Stomach (tissue), 8 donors: ENCODE measurements at regions not wholly inside any gene's neighbourhood (a gene's known extent, or its start where the extent isn't known, plus 50 kb on each side); places are given as distances from the start of the nearest gene placed in this dataset.
A peak's percentile ranks its signal among the peaks of the same experiment; 100 is the strongest.

Source experiments
- DNase-seq, 2 donors: peaks; one replicate each; pipeline versions ENCODE4 v3.0.0 to v3.0.0-alpha.2; 2013 to 2019
- H3K27ac ChIP-seq, 5 donors: fragments of 200-600 bp in 4 of 5; sonication (generic) in 4 of 5; one replicate each; pipeline ENCODE4 v1.5.1; 2013 to 2019; ENCODE audit warnings: mild to moderate bottlenecking in 1 of 5, moderate library complexity in 1 of 5
- H3K27me3 ChIP-seq, 3 donors: fragments of 200-600 bp; sonication (generic); one replicate each; pipeline ENCODE4 v1.5.1; 2017 to 2019; ENCODE audit warnings: mixed run types in 1 of 3
- H3K36me3 ChIP-seq, 4 donors: fragments of 200-600 bp; sonication (generic); 1 replicate in 3 of 4; 2 replicates in 1 of 4; pipeline ENCODE4 v1.5.1; 2016 to 2019
- H3K4me1 ChIP-seq, 4 donors: fragments of 200-600 bp; sonication (generic); one replicate each; pipeline ENCODE4 v1.5.1; 2016 to 2019
- H3K4me3 ChIP-seq, 4 donors: fragments of 200-600 bp; sonication (generic) in 3 of 4; one replicate each; pipeline ENCODE4 v1.5.1; 2016 to 2019; ENCODE audit warnings: mild to moderate bottlenecking in 1 of 4
- H3K9me3 ChIP-seq, 4 donors: fragments of 200-600 bp; sonication (generic); one replicate each; pipeline ENCODE4 v1.5.1; 2016 to 2019
- EP300 ChIP-seq: sonication (generic); formaldehyde crosslinking; IDR thresholded peaks from one replicate; pipeline ENCODE4 v1.6.1; 2017; ENCODE audit warnings: antibody characterized with exemption
- POLR2A ChIP-seq, 4 donors: fragments of 450-650 bp; IDR thresholded peaks; one replicate each; pipeline ENCODE4 v1.6.1; 2016; ENCODE audit warnings: antibody characterized with exemption in 4 of 4, control low read depth in 2 of 4, mild to moderate bottlenecking in 1 of 4, moderate library complexity in 1 of 4
- POLR2AphosphoS5 ChIP-seq, 3 donors: sonication (generic); formaldehyde crosslinking; IDR thresholded peaks; one replicate each; pipeline ENCODE4 v1.6.1; 2016; ENCODE audit warnings: antibody characterized with exemption in 3 of 3
- WGBS, 5 donors: extraction: QIAGEN DNeasy Blood & Tissue Kit in 3 of 5; methylation state at CpG; one replicate each; pipeline versions ENCODE4 v1.1.5 to v1.1.7; 2013 to 2018; 5-methylcytosine and 5-hydroxymethylcytosine counted together
- intact Hi-C: fragments of 100-400 bp; cut with DNase I; formaldehyde crosslinking; loops from one replicate; pipeline ENCODE4 v1.15.1; 2023; ENCODE audit warnings: low total_unique reads
- TF ChIP-seq, protein P1 (sequence below), 7 experiments: fragments of 450-650 bp in 4 of 7; fragments of 200-600 bp in 3 of 7; sonication (generic) in 3 of 7; IDR thresholded peaks; one replicate each; pipeline ENCODE4 v1.5.1; 2016 to 2019; ENCODE audit warnings: antibody characterized with exemption in 7 of 7, control low read depth in 2 of 7, mild to moderate bottlenecking in 1 of 7
- donor health status: healthy with polysubstance abuse.
- donor health status: Bipolar disorder and iron deficiency.
- donor health status: healthy.

DNA sequence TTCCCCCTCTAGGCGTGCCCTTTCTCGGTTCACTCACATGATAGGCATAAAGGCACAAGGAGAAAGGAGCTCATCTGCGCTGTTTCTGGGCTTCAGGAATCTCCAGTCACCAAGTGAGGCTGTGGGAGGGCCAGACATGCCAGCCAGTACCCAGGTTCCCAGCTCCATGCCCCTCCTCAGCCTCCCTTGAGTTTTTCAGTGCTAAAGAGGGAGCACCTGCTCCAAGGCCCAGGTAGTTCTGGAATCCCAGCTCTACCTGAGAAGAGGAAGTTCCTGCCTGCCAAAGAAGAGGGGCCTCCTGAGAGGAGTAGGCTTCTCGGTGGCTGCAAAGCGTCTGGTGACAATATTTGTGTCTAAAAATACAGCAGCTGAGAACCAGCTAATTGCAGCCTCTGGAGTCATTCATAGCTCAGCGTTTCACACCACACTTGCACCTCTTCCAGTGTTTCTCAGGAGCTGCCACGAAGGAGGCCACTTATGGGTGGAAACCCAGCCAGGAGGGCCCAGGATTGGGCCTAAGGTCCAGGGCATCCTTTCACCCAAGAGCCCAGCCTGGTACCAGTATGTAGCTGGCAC is 197.4 kb downstream of the TRIM29 start:
- Histone ChIP-seq H3K27ac (no peak overlapping the region), H3K4me3 (no peak overlapping the region), H3K36me3 (no peaks in the 10 kb centered on the region), H3K9me3 (no peaks in the 10 kb centered on the region), H3K4me1 (no peaks in the 10 kb centered on the region), H3K27me3 (peaks cover 0 to 28% (median 0%) of the 10 kb centered on the region in 3 donors)
- TF ChIP-seq, protein P1, sequence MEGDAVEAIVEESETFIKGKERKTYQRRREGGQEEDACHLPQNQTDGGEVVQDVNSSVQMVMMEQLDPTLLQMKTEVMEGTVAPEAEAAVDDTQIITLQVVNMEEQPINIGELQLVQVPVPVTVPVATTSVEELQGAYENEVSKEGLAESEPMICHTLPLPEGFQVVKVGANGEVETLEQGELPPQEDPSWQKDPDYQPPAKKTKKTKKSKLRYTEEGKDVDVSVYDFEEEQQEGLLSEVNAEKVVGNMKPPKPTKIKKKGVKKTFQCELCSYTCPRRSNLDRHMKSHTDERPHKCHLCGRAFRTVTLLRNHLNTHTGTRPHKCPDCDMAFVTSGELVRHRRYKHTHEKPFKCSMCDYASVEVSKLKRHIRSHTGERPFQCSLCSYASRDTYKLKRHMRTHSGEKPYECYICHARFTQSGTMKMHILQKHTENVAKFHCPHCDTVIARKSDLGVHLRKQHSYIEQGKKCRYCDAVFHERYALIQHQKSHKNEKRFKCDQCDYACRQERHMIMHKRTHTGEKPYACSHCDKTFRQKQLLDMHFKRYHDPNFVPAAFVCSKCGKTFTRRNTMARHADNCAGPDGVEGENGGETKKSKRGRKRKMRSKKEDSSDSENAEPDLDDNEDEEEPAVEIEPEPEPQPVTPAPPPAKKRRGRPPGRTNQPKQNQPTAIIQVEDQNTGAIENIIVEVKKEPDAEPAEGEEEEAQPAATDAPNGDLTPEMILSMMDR (IDR thresholded peaks at IDR 0.05) = no peak
- TF ChIP-seq EP300 (no peak), POLR2AphosphoS5 (IDR thresholded peaks at IDR 0.05) (no peak), POLR2A (IDR thresholded peaks at IDR 0.05) (no peak)
- intact Hi-C loops = no loop called here
- no peak for DNase-seq
- 76 to 87% (median 82%) methylated on average over 7 of the region's 7 CpGs for WGBS, 5 donors

DNA sequence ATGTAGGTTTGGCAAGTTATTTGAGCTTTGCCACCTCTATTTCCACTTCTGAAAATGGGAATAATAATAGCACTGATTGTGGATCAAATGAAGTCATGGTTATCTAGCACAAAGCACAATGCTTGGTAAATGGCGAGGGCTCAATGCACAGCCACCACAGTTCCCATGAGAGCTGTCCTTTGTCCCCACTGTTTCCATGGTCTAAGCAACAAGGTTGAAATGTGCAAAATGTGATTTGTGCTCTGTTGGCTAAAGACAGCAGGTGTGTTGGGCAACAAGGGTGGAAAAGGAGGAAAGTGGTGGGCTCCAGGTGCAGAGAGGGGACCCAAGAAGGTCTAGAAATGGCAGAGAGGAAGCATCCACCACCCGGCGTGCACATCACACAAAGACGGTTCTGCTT is 200.5 kb downstream of the TRIM29 start:
- no peaks in the 10 kb centered on the region for H3K36me3 ChIP-seq
- TF ChIP-seq POLR2AphosphoS5 (IDR thresholded peaks at IDR 0.05) = no peak
- TF ChIP-seq, protein P1 (IDR thresholded peaks at IDR 0.05) = no peak
- no peak for TF ChIP-seq POLR2A (IDR thresholded peaks at IDR 0.05)
- no peak for TF ChIP-seq EP300
- no peak for DNase-seq
- no peak overlapping the region for H3K4me3 ChIP-seq
- H3K27ac ChIP-seq = no peak overlapping the region
- intact Hi-C loops = no loop called here
- peaks cover 0 to 21% (median 0%) of the 10 kb centered on the region in 3 donors for H3K27me3 ChIP-seq
- no peaks in the 10 kb centered on the region for H3K9me3 ChIP-seq
- 85 to 89% (median 89%) methylated on average over 4 of the region's 4 CpGs for WGBS, 5 donors
- H3K4me1 ChIP-seq = no peaks in the 10 kb centered on the region

DNA sequence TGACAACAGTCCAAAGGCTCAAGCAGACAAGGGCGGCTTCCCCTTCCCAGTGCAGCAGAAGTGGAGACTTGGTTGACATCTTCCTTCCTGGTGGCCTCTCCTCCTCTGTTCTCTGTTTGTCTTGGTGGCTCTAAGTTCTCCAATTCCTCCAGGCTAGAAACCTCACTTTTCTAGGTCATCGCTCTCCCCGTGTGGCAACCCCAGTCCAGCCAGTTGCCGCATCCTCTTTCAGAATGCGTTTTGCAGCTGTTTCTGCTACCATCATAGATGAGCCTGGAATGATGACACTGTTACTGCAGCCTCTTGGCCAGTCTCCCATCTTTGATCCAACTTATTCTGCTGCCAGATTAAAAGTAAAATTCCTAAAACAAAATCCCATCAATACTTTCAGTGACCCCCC is 201.5 kb downstream of the TRIM29 start:
- TF ChIP-seq POLR2A (IDR thresholded peaks at IDR 0.05) (no peak), POLR2AphosphoS5 (IDR thresholded peaks at IDR 0.05) (no peak), EP300 (no peak)
- TF ChIP-seq, protein P1 (IDR thresholded peaks at IDR 0.05) = no peak
- no peaks in the 10 kb centered on the region for H3K36me3 ChIP-seq
- no peak overlapping the region for H3K4me3 ChIP-seq
- no peak for DNase-seq
- intact Hi-C loops = no loop called here
- H3K9me3 ChIP-seq = no peaks in the 10 kb centered on the region
- peaks cover 0 to 16% (median 0%) of the 10 kb centered on the region in 3 donors for H3K27me3 ChIP-seq
- no peak overlapping the region for H3K27ac ChIP-seq
- H3K4me1 ChIP-seq = no peaks in the 10 kb centered on the region
- 73 to 88% (median 76%) methylated on average over 5 of the region's 5 CpGs for WGBS, 5 donors

DNA sequence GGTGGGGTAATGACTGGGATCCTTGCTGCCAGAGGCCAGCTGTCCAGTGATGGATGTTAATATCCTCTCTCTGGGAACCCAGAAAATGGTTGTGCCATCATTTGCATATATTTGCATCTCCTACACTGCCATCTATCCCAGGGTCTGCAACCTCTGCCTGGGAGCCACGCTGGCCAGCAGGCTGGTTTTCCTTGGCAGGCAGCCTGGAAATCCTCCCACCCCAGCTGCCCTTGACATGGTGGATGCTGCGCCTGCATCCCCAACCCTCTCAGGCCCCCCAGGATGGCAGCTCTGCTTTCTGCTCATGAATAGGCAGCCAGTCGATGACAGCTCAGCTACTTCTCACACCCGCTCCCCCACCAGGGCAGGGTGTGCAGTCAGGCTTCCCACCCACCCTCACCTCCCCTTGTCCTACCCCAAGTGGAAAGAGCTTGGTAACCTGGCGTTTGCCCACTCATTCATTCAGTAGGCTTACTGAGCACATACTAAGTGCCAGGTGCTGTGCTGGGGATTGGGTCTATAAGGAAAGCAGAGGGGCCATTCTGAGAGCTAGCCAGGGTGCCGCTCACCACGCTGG is 202.5 kb downstream of the TRIM29 start:
- peaks cover 0 to 19% (median 0%) of the 10 kb centered on the region in 3 donors for H3K27me3 ChIP-seq
- peak in 1 of 2 donors; percentile 35 for DNase-seq
- TF ChIP-seq EP300 = no peak
- no peak for TF ChIP-seq POLR2A (IDR thresholded peaks at IDR 0.05)
- no peak for TF ChIP-seq POLR2AphosphoS5 (IDR thresholded peaks at IDR 0.05)
- TF ChIP-seq, protein P1 (IDR thresholded peaks at IDR 0.05) = no peak
- no peaks in the 10 kb centered on the region for H3K36me3 ChIP-seq
- no peaks in the 10 kb centered on the region for H3K9me3 ChIP-seq
- WGBS, 5 donors = 75 to 84% (median 81%) methylated on average over 6 to 7 of the region's 7 CpGs
- intact Hi-C loops = no loop called here
- no peak overlapping the region for H3K27ac ChIP-seq
- H3K4me1 ChIP-seq = no peaks in the 10 kb centered on the region
- H3K4me3 ChIP-seq = no peak overlapping the region
